IMR-90 (cell line): ENCODE measurements at regions not wholly inside any gene's neighbourhood (a gene's known extent, or its start where the extent isn't known, plus 50 kb on each side); places are given as distances from the start of the nearest gene placed in this dataset.

Experiments used
- ATAC-seq: fragments of 200-7000 bp; cut with Tn5 transposase; 2 replicates; pipeline ENCODE4 v1.9.1; 2020; ENCODE audit warnings: low read depth, mild to moderate bottlenecking, moderate library complexity
- BruUV-seq: library from RNA; stranded (reverse); fragments of 400-500 nt; replicated peaks from 2 replicates; lab custom pipeline; 2021; lab: Mats Ljungman, UMichigan
- CTCF ChIA-PET: fragments of 300-600 bp; formaldehyde crosslinking; extraction: SDS; loops from one replicate; lab custom pipeline; 2021; ENCODE audit warnings: antibody characterized with exemption; lab: Yijun Ruan, JAX
- POLR2A ChIA-PET: fragments of 300-600 bp; sonication (Branson Sonifier 250); formaldehyde crosslinking; loops from one replicate; lab custom pipeline; 2022; ENCODE audit warnings: antibody characterized with exemption; ENCODE audit not compliant: unreplicated experiment; lab: Charles Lee
- DNase-seq: peaks from one replicate; pipeline ENCODE4 v3.0.0; 2013
- H2AFZ ChIP-seq: replicated peaks from 2 replicates; pipeline ENCODE3; 2013; ENCODE audit warnings: low read length, mild to moderate bottlenecking; ENCODE audit not compliant: poor library complexity
- H2AK5ac ChIP-seq: 2 replicates; pipeline ENCODE4 v1.6.1; 2013; ENCODE audit warnings: low read depth, low read length, inconsistent platforms
- H2AK9ac ChIP-seq: replicated peaks from 2 replicates; pipeline ENCODE3; 2013; ENCODE audit warnings: mild to moderate bottlenecking, low read depth, low read length, moderate library complexity; ENCODE audit not compliant: poor library complexity
- H2BK120ac ChIP-seq: 2 replicates; pipeline ENCODE4 v1.6.1; 2013; ENCODE audit warnings: low read depth, low read length, inconsistent platforms
- H2BK15ac ChIP-seq: 3 replicates; pipeline ENCODE4 v1.6.1; 2013; ENCODE audit warnings: low read depth, low read length, inconsistent platforms
- H2BK20ac ChIP-seq: 2 replicates; pipeline ENCODE4 v1.6.1; 2013; ENCODE audit warnings: low read depth, mild to moderate bottlenecking, inconsistent platforms, low read length, moderate library complexity
- H2BK5ac ChIP-seq: 2 replicates; pipeline ENCODE4 v1.6.1; 2013; ENCODE audit warnings: mild to moderate bottlenecking, low read depth, low read length, inconsistent platforms; ENCODE audit not compliant: poor library complexity, severe bottlenecking
- H3K14ac ChIP-seq: replicated peaks from 2 replicates; pipeline ENCODE4 v1.6.1; 2013; ENCODE audit warnings: low read depth, low read length, inconsistent platforms
- H3K18ac ChIP-seq: 2 replicates; pipeline ENCODE4 v1.6.1; 2013; ENCODE audit warnings: low read depth, low read length, control low read depth
- H3K23ac ChIP-seq: 2 replicates; pipeline ENCODE4 v1.6.1; 2013; ENCODE audit warnings: low read depth, low read length, inconsistent platforms
- H3K27ac ChIP-seq: 2 replicates; pipeline ENCODE4 v1.5.1; 2013; ENCODE audit warnings: mild to moderate bottlenecking, control low read depth, low read length; ENCODE audit not compliant: insufficient read depth
- H3K27me3 ChIP-seq: 2 replicates; pipeline ENCODE4 v1.6.1; 2013; ENCODE audit warnings: low read length; ENCODE audit not compliant: control insufficient read depth, insufficient read depth
- H3K36me3 ChIP-seq: 2 replicates; pipeline ENCODE4 v1.6.1; 2013; ENCODE audit warnings: low read length, mixed read lengths; ENCODE audit not compliant: control insufficient read depth, insufficient read depth
- H3K4ac ChIP-seq: 2 replicates; pipeline ENCODE4 v1.6.1; 2013; ENCODE audit warnings: low read depth, low read length, inconsistent platforms
- H3K4me1 ChIP-seq: 2 replicates; pipeline ENCODE4 v1.6.1; 2013; ENCODE audit warnings: low read length, mixed read lengths; ENCODE audit not compliant: control insufficient read depth, insufficient read depth
- H3K4me2 ChIP-seq: 2 replicates; pipeline ENCODE4 v1.6.1; 2013; ENCODE audit warnings: low read depth, mild to moderate bottlenecking, control low read depth, low read length, moderate library complexity
- H3K4me3 ChIP-seq: 2 replicates; pipeline ENCODE4 v1.5.1; 2013; ENCODE audit warnings: low read depth, mild to moderate bottlenecking, control low read depth, low read length, moderate library complexity; ENCODE audit not compliant: insufficient read depth
- H3K56ac ChIP-seq: 2 replicates; pipeline ENCODE4 v1.6.1; 2013; ENCODE audit warnings: low read length, inconsistent platforms; ENCODE audit not compliant: insufficient read depth; ENCODE audit errors: extremely low read depth
- H3K79me1 ChIP-seq, 2 experiments: 2 replicates each; pipeline ENCODE4 v1.6.1; 2013; ENCODE audit warnings: low read length in 2 of 2, inconsistent platforms in 1 of 2, low read depth in 1 of 2
- H3K9ac ChIP-seq: 2 replicates; pipeline ENCODE4 v1.6.1; 2013; ENCODE audit warnings: low read depth, low read length, control low read depth
- H3K9me1 ChIP-seq: 2 replicates; pipeline ENCODE4 v1.6.1; 2013; ENCODE audit warnings: low read length, inconsistent platforms; ENCODE audit not compliant: insufficient read depth
- H3K9me3 ChIP-seq: 2 replicates; pipeline ENCODE4 v1.6.1; 2013; ENCODE audit warnings: low read length; ENCODE audit not compliant: control insufficient read depth, insufficient read depth
- H4K20me1 ChIP-seq: 2 replicates; pipeline ENCODE4 v1.6.1; 2013; ENCODE audit warnings: low read length, inconsistent platforms; ENCODE audit not compliant: insufficient read depth
- H4K5ac ChIP-seq: 2 replicates; pipeline ENCODE4 v1.6.1; 2013; ENCODE audit warnings: mild to moderate bottlenecking, low read depth, low read length, control low read depth
- H4K8ac ChIP-seq, 2 experiments: 2 replicates each; pipeline ENCODE4 v1.6.1; 2013; ENCODE audit warnings: low read depth in 2 of 2, low read length in 2 of 2, control low read depth in 1 of 2, inconsistent platforms in 1 of 2
- H4K91ac ChIP-seq: 2 replicates; pipeline ENCODE4 v1.6.1; 2013; ENCODE audit warnings: low read depth, low read length, inconsistent platforms; ENCODE audit not compliant: insufficient read depth
- CEBPB ChIP-seq: IDR thresholded peaks from 2 replicates; pipeline ENCODE4 v1.6.1; 2012; ENCODE audit warnings: low read depth, low read length, improper control_type of control experiment
- RAD21 ChIP-seq: IDR thresholded peaks from 2 replicates; pipeline ENCODE4 v1.6.1; 2012; ENCODE audit warnings: low read length, improper control_type of control experiment
- WGBS, 2 experiments: methylation state at CpG; one replicate each; pipeline versions ENCODE4 v1.1.5 to v1.1.7; 2013; ENCODE audit warnings: missing lambda C conversion rate in 2 of 2; ENCODE audit not compliant: insufficient read length in 1 of 2; ENCODE audit errors: extremely low coverage in 2 of 2; 5-methylcytosine and 5-hydroxymethylcytosine counted together
- dilution Hi-C: fragments of 300-500 bp; cut with HindIII; formaldehyde crosslinking; loops from one replicate; pipeline ENCODE4 v1.14.3; 2018; ENCODE audit warnings: low sequenced_read_pairs; ENCODE audit not compliant: unreplicated experiment
- in situ Hi-C: fragments of 300-500 bp; cut with MboI; formaldehyde crosslinking; loops from 3 replicates; pipeline ENCODE4 v1.14.3; 2019; ENCODE audit warnings: low sequenced_read_pairs, inconsistent platforms, mixed read lengths
- intact Hi-C: fragments of 100-400 bp; cut with micrococcal nuclease; formaldehyde crosslinking; loops from 2 replicates; pipeline ENCODE4 v1.10.0; 2022

DNA sequence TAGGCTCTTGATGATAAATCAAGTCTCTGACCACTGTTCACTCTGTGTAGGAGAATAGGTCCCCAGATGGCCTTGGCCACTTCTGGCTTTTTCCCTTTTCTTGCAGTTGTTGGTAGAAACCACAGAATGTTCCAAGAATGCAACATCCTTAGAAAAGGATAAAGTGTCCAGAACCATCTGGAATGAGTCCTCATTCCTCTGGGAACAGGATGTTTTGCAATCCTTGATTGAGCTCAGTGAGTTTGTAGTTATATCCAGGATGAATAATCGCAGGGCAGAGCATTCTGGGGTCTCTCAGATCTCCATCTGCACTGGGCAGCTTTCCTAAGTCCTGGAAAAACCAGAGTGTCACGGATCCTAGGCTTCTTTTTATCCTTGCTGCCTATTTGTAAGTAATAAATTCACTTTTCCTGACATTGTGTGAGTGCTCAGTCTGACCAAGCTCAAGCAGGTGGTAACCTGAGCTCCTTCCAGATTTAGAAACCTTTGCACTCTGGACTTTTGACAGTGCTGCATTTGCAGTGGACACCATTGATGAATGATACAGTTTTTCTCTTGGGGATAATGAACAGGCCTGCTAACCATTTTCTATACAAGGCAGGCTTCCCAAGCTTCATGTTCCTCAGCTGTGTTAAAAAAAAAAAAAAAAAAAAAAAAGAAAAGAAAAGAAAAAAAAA lies 1028.6 kb downstream of the OTOL1 start:
- dilution Hi-C loops (no loop called here), in situ Hi-C loops (no loop called here), intact Hi-C loops (no loop called here)
- H3K9me3 ChIP-seq: no peaks in the 10 kb centered on the region
- no peaks in the 10 kb centered on the region for H3K79me1 ChIP-seq
- 0 out of 2 replicates have a peak overlapping the region, but pooled peaks have one; percentile 15 for H3K27ac ChIP-seq
- no peak overlapping the region for H3K4me3 ChIP-seq
- ATAC-seq (peak; percentile 98), DNase-seq (peak; percentile 94)
- BruUV-seq: no TSS peak
- no peak overlapping the region for H3K9ac ChIP-seq
- H2AK5ac ChIP-seq: no peak overlapping the region
- peak overlapping the region; percentile 60 for H2AK9ac ChIP-seq
- peak overlapping the region; percentile 86 for H2BK120ac ChIP-seq
- CTCF ChIA-PET: no interaction called here
- no peak overlapping the region for H4K5ac ChIP-seq
- H3K4me1 ChIP-seq: no peaks in the 10 kb centered on the region
- no peak overlapping the region for H3K23ac ChIP-seq
- peak overlapping the region; percentile 75; the same call in 1 of the 2 replicates for H2BK20ac ChIP-seq
- TF ChIP-seq RAD21: no peak; the same call in 1 of the 2 replicates
- TF ChIP-seq CEBPB: peak; percentile 96
- H4K91ac ChIP-seq: peak overlapping the region; percentile 19; the same call in 1 of the 2 replicates
- H2BK15ac ChIP-seq: peak overlapping the region; percentile 46; the same call in 1 of the 3 replicates
- H3K56ac ChIP-seq: no peak overlapping the region
- POLR2A ChIA-PET: interaction anchor here (0.6 kb wide), 1 partner anchor 467 kb away, joined by 6 read pairs; no protein-coding TSS in a partner anchor
- peak overlapping the region; percentile 88 for H2BK5ac ChIP-seq
- no CpG with 5 or more reads among the region's 2 CpGs for WGBS, 2 experiments
- peak overlapping the region; percentile 48 for H3K14ac ChIP-seq
- no peaks in the 10 kb centered on the region for H3K9me1 ChIP-seq
- H4K8ac ChIP-seq: peak overlapping the region in 1 of 2 experiments; percentile 60; a peak in 2 of 4 replicates
- H3K4ac ChIP-seq: peak overlapping the region; percentile 52; the same call in 1 of the 2 replicates
- no peaks in the 10 kb centered on the region for H3K27me3 ChIP-seq
- no peaks in the 10 kb centered on the region for H3K36me3 ChIP-seq
- H4K20me1 ChIP-seq: no peaks in the 10 kb centered on the region
- peak overlapping the region; percentile 69 for H2AFZ ChIP-seq
- peak overlapping the region; percentile 0; the same call in 1 of the 2 replicates for H3K18ac ChIP-seq
- H3K4me2 ChIP-seq: 0 out of 2 replicates have a peak overlapping the region, but pooled peaks have one; percentile 1
